HL-60 (cell line): ENCODE measurements at regions not wholly inside any gene's neighbourhood (a gene's known extent, or its start where the extent isn't known, plus 50 kb on each side); places are given as distances from the start of the nearest gene placed in this dataset.
"Not testable (repeated sequence)": the region's sequence is repeated elsewhere in the genome, so short reads cannot be mapped to it uniquely, and the experiment has no call there.

Source experiments
- DNase-seq, 2 experiments: peaks; one replicate each; pipeline ENCODE4 v3.0.0-alpha.2; 2010 to 2020; ENCODE audit warnings: low read depth in 1 of 2, low spot score in 1 of 2
- H3K27ac ChIP-seq: fragments of 250-450 bp; sonication (Bioruptor Pico); replicated peaks from 2 replicates; pipeline ENCODE4 v1.5.1; 2020; ENCODE audit warnings: mild to moderate bottlenecking, moderate library complexity
- H3K27me3 ChIP-seq: fragments of 250-450 bp; sonication (Bioruptor Pico); 2 replicates; pipeline ENCODE4 v1.5.1; 2021; ENCODE audit warnings: mild to moderate bottlenecking, moderate library complexity; ENCODE audit not compliant: insufficient read depth, poor library complexity, severe bottlenecking
- H3K4me3 ChIP-seq: replicated peaks from 2 replicates; pipeline ENCODE4 v1.5.1; 2011; ENCODE audit warnings: mild to moderate bottlenecking, control low read depth, low read length; ENCODE audit not compliant: insufficient read depth
- GABPA ChIP-seq: IDR thresholded peaks from 2 replicates; pipeline ENCODE4 v1.6.1; 2012; ENCODE audit warnings: low read depth
- POLR2AphosphoS5 ChIP-seq: IDR thresholded peaks from 2 replicates; pipeline ENCODE4 v1.6.1; 2012; ENCODE audit warnings: low read depth
- SPI1 ChIP-seq: IDR thresholded peaks from 2 replicates; pipeline ENCODE4 v1.6.1; 2012; ENCODE audit warnings: low read depth, mild to moderate bottlenecking, borderline replicate concordance
- TF ChIP-seq, protein P1 (sequence below): IDR thresholded peaks from one replicate; pipeline ENCODE4 v1.5.1; 2011; ENCODE audit warnings: low read length, control low read depth, inconsistent platforms; ENCODE audit not compliant: insufficient read depth
- TF ChIP-seq, protein P2 (sequence below): IDR thresholded peaks from 2 replicates; pipeline ENCODE4 v1.6.1; 2012; ENCODE audit warnings: low read depth; ENCODE audit not compliant: insufficient replicate concordance

DNA sequence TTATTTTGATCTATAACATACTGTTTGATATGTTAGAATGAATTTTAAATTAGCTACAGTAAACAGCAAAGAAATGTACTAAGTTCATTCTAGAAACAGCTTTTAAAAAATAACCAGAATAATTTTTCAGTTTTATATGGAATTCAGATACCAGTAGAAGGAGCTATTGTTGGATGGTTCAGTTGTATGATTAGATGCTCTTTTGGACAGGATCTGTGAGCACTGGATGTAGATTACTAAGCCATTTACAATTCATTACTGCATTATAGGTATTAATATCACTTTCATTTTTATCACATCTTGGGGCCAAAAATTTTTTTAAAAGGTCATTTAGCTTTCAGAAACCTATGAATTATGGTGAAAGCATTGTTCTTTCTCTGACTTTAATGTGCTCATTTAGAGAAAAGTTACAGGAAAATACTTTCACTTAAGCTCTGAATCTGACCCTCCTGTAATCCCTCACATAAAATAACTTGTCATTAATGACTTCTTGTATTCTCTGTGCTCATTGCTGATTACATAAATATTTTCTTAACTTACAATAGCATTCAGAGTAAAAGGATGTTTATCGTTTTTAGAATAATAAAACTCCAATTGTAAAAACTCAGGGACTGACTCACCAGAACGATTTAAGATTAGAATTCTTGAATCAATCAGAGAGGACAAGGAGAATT is 750.2 kb downstream of the SLC4A3 start:
- Histone ChIP-seq H3K27ac (no peak overlapping the region), H3K27me3 (no peaks in the 10 kb centered on the region), H3K4me3 (no peak overlapping the region)
- TF ChIP-seq GABPA: no peak
- TF ChIP-seq, protein P1, sequence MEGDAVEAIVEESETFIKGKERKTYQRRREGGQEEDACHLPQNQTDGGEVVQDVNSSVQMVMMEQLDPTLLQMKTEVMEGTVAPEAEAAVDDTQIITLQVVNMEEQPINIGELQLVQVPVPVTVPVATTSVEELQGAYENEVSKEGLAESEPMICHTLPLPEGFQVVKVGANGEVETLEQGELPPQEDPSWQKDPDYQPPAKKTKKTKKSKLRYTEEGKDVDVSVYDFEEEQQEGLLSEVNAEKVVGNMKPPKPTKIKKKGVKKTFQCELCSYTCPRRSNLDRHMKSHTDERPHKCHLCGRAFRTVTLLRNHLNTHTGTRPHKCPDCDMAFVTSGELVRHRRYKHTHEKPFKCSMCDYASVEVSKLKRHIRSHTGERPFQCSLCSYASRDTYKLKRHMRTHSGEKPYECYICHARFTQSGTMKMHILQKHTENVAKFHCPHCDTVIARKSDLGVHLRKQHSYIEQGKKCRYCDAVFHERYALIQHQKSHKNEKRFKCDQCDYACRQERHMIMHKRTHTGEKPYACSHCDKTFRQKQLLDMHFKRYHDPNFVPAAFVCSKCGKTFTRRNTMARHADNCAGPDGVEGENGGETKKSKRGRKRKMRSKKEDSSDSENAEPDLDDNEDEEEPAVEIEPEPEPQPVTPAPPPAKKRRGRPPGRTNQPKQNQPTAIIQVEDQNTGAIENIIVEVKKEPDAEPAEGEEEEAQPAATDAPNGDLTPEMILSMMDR: no peak
- no peak for DNase-seq

DNA sequence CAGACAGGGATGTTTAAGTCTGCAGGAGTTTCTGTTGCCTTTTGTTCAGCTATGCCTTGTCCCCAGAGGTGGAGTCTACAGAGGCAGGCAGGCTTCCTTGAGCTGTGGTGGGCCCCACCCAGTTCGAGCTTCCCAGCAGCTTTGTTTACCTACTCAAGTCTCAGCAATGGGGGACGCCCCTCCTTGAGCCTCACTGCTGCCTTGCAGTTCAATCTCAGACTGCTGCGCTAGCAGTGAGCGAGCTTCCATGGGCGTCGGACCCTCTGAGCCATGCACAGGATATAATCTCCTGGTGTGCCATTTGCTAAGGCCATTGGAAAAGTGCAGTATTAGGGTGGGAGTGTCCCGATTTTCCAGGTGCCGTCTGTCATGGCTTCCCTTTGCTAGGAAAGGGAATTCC is 760.3 kb downstream of the SLC4A3 start:
- H3K27me3 ChIP-seq, H3K4me3 ChIP-seq, H3K27ac ChIP-seq, DNase-seq: not testable (repeated sequence)

DNA sequence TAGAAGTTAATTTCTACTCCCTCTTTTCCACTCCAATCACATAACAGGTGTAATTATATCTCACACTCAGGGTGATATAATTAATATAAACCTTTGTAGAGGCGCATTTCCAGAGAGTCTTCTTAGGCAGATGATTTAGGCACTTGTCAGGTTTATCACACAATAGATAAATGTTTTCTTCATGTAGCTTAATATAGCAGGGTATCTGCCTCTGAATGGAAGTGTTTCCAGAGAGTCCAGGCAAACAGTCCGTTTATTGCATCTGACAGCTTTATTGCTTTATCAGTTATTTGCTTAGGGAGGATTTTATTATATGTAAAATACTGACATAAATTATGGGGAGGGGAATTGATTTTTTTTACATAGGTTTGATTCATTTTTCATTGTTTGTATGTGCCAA is 766.3 kb downstream of the SLC4A3 start:
- H3K27ac ChIP-seq: no peak overlapping the region
- no peak overlapping the region for H3K4me3 ChIP-seq
- DNase-seq: no peak
- TF ChIP-seq POLR2AphosphoS5 (no peak), GABPA (no peak), SPI1 (no peak)
- TF ChIP-seq, protein P1: no peak
- TF ChIP-seq, protein P2, sequence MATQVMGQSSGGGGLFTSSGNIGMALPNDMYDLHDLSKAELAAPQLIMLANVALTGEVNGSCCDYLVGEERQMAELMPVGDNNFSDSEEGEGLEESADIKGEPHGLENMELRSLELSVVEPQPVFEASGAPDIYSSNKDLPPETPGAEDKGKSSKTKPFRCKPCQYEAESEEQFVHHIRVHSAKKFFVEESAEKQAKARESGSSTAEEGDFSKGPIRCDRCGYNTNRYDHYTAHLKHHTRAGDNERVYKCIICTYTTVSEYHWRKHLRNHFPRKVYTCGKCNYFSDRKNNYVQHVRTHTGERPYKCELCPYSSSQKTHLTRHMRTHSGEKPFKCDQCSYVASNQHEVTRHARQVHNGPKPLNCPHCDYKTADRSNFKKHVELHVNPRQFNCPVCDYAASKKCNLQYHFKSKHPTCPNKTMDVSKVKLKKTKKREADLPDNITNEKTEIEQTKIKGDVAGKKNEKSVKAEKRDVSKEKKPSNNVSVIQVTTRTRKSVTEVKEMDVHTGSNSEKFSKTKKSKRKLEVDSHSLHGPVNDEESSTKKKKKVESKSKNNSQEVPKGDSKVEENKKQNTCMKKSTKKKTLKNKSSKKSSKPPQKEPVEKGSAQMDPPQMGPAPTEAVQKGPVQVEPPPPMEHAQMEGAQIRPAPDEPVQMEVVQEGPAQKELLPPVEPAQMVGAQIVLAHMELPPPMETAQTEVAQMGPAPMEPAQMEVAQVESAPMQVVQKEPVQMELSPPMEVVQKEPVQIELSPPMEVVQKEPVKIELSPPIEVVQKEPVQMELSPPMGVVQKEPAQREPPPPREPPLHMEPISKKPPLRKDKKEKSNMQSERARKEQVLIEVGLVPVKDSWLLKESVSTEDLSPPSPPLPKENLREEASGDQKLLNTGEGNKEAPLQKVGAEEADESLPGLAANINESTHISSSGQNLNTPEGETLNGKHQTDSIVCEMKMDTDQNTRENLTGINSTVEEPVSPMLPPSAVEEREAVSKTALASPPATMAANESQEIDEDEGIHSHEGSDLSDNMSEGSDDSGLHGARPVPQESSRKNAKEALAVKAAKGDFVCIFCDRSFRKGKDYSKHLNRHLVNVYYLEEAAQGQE: no peak
- H3K27me3 ChIP-seq: no peaks in the 10 kb centered on the region

DNA sequence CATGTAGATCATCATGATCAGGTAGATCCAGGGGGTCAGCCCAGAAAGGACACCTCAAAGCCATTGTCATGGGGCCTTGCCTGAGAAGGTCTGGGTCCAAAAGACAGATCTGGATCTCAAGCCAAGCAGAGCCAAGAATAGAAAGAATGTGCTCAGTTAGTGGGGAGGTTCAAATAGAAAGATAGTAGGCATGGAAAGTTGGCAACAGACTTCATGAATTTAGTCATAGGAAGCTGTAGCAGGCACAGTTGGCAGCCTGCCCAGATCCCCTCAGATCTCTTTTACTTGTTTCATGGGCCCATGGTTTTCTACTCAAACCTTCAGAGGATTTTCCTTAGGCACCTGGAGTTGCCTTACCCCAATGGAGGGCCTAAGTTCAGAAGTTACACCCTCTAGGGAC is 767.0 kb downstream of the SLC4A3 start:
- no peak for DNase-seq
- TF ChIP-seq SPI1 (no peak), GABPA (no peak), POLR2AphosphoS5 (no peak)
- TF ChIP-seq, protein P2: no peak
- TF ChIP-seq, protein P1: no peak
- Histone ChIP-seq H3K27me3 (no peaks in the 10 kb centered on the region), H3K27ac (no peak overlapping the region), H3K4me3 (no peak overlapping the region)
